ENCODE measurements at regions not wholly inside any gene's neighbourhood (a gene's known extent, or its start where the extent isn't known, plus 50 kb on each side); places are given as distances from the start of the nearest gene placed in this dataset.
"Not testable (repeated sequence)": the region's sequence is repeated elsewhere in the genome, so short reads cannot be mapped to it uniquely, and the experiment has no call there.

- no peak for DNase-seq (ENCODE audit: low read depth in 3 of 3)
These were observed 340.7 kb upstream of the DNAJC19 start for GRCh38 chr3:181330257-181330656.

GRCh38 chr3:181329024-181329423 lies 339.5 kb upstream of the DNAJC19 start:
- DNase-seq (ENCODE audit: low read depth in 3 of 3) = no peak

- DNase-seq (ENCODE audit: low read depth in 3 of 3) = no peak
These were observed 338.8 kb upstream of the DNAJC19 start for GRCh38 chr3:181328346-181328745.

- no peak for DNase-seq (ENCODE audit: low read depth in 3 of 3)
These were observed 337.8 kb upstream of the DNAJC19 start for GRCh38 chr3:181327349-181327748.

- DNase-seq (ENCODE audit: low read depth in 3 of 3) = no peak
These were observed 337.2 kb upstream of the DNAJC19 start for GRCh38 chr3:181326637-181327223.

GRCh38 chr3:181324516-181324915 lies 335.0 kb upstream of the DNAJC19 start:
- not testable (repeated sequence) for DNase-seq (ENCODE audit: low read depth in 3 of 3)

GRCh38 chr3:181318321-181318720 lies 328.8 kb upstream of the DNAJC19 start:
- no peak for DNase-seq (ENCODE audit: low read depth in 3 of 3)

GRCh38 chr3:181317508-181317907 lies 328.0 kb upstream of the DNAJC19 start:
- no peak for DNase-seq (ENCODE audit: low read depth in 3 of 3)

- DNase-seq (ENCODE audit: low read depth in 3 of 3) = no peak
These were observed 326.9 kb upstream of the DNAJC19 start for GRCh38 chr3:181316482-181316881.

- no peak for DNase-seq (ENCODE audit: low read depth in 3 of 3)
These were observed 323.8 kb upstream of the DNAJC19 start for GRCh38 chr3:181313335-181313734.

- no peak for DNase-seq (ENCODE audit: low read depth in 3 of 3)
These were observed 321.6 kb upstream of the DNAJC19 start for GRCh38 chr3:181311186-181311585.

- DNase-seq (ENCODE audit: low read depth in 3 of 3) = no peak
These were observed 313.4 kb upstream of the DNAJC19 start for GRCh38 chr3:181302960-181303359.

GRCh38 chr3:181300033-181300432 lies 310.5 kb upstream of the DNAJC19 start:
- no peak for DNase-seq (ENCODE audit: low read depth in 3 of 3)

GRCh38 chr3:181298421-181298820 lies 308.9 kb upstream of the DNAJC19 start:
- DNase-seq (ENCODE audit: low read depth in 3 of 3) = no peak

- no peak for DNase-seq (ENCODE audit: low read depth in 3 of 3)
These were observed 303.4 kb upstream of the DNAJC19 start for GRCh38 chr3:181292984-181293383.

- DNase-seq (ENCODE audit: low read depth in 3 of 3) = no peak
These were observed 301.4 kb upstream of the DNAJC19 start for GRCh38 chr3:181290941-181291340.

GRCh38 chr3:181289306-181289705 lies 299.8 kb upstream of the DNAJC19 start:
- no peak for DNase-seq (ENCODE audit: low read depth in 3 of 3)

GRCh38 chr3:181288145-181288544 lies 298.6 kb upstream of the DNAJC19 start:
- no peak for DNase-seq (ENCODE audit: low read depth in 3 of 3)

GRCh38 chr3:181279239-181279565 lies 289.7 kb upstream of the DNAJC19 start:
- no peak for DNase-seq (ENCODE audit: low read depth in 3 of 3)

- no peak for DNase-seq (ENCODE audit: low read depth in 3 of 3)
These were observed 289.1 kb upstream of the DNAJC19 start for GRCh38 chr3:181278468-181279238.

- DNase-seq (ENCODE audit: low read depth in 3 of 3) = no peak
These were observed 286.9 kb upstream of the DNAJC19 start for GRCh38 chr3:181276358-181276896.

GRCh38 chr3:181274025-181274424 lies 284.5 kb upstream of the DNAJC19 start:
- DNase-seq (ENCODE audit: low read depth in 3 of 3) = no peak

- DNase-seq (ENCODE audit: low read depth in 3 of 3) = no peak
These were observed 277.8 kb upstream of the DNAJC19 start for GRCh38 chr3:181267312-181267711.

Measured in stimulated activated CD4-positive, alpha-beta T cell treated with anti-CD3 and anti-CD28 coated beads, TNF-alpha, amount 100 ng/mL, for 24 hours (primary cell).